Natural killer cell treated with Interleukin-12 subunit alpha and Interleukin-12 subunit beta and Interleukin-15 and Interleukin-18, amount 100 ng/mL, for 72 hours (primary cell): ENCODE measurements at regions not wholly inside any gene's neighbourhood (a gene's known extent, or its start where the extent isn't known, plus 50 kb on each side); places are given as distances from the start of the nearest gene placed in this dataset.
"Not testable (repeated sequence)": the region's sequence is repeated elsewhere in the genome, so short reads cannot be mapped to it uniquely, and the experiment has no call there.

Experiments used
- ATAC-seq, 2 donors: fragments of 150-1000 bp; cut with Tn5 transposase in 1 of 2; sonication (Bioruptor Pico), chemical (Tn5 transposase) in 1 of 2; 2 replicates each; pipeline ENCODE4 v1.10.0; 2021
- DNase-seq: peaks from one replicate; pipeline ENCODE4 v3.0.0; 2022; ENCODE audit warnings: low spot score
- H3K27ac Mint-ChIP-seq, 2 donors: 1 replicate in 1 of 2; 2 replicates in 1 of 2; pipeline ENCODE4 v1.8.0; 2022; ENCODE audit warnings: mixed read lengths in 2 of 2, mild to moderate bottlenecking in 1 of 2, moderate library complexity in 1 of 2
- H3K27me3 Mint-ChIP-seq, 2 donors: 1 replicate in 1 of 2; 2 replicates in 1 of 2; pipeline ENCODE4 v1.8.0; 2022; ENCODE audit warnings: mixed read lengths in 2 of 2
- H3K36me3 Mint-ChIP-seq: one replicate; pipeline ENCODE4 v1.8.0; 2022; ENCODE audit warnings: mixed read lengths
- H3K4me1 Mint-ChIP-seq, 2 donors: 1 replicate in 1 of 2; 2 replicates in 1 of 2; pipeline ENCODE4 v1.8.0; 2022; ENCODE audit warnings: low read depth in 2 of 2, mixed read lengths in 2 of 2, mild to moderate bottlenecking in 1 of 2
- H3K4me3 Mint-ChIP-seq: one replicate; pipeline ENCODE4 v1.8.0; 2022; ENCODE audit warnings: mixed read lengths
- H3K9me3 Mint-ChIP-seq: 2 replicates; pipeline ENCODE4 v1.8.0; 2022; ENCODE audit warnings: mixed read lengths

- H3K36me3 Mint-ChIP-seq, result peaks cover 14% of the 10 kb centered on the region
- peaks cover 4% of the 10 kb centered on the region for H3K9me3 Mint-ChIP-seq
- ATAC-seq (no peak), DNase-seq (no peak)
- no peak overlapping the region for H3K4me3 Mint-ChIP-seq
- H3K4me1 Mint-ChIP-seq, result no peaks in the 10 kb centered on the region
- peaks cover 20 to 29% of the 10 kb centered on the region in 2 donors for H3K27me3 Mint-ChIP-seq
- H3K27ac Mint-ChIP-seq, result no peak overlapping the region
Measured at GRCh38 chr12:124205405-124205804, 89.5 kb upstream of the RFLNA start.

- ATAC-seq, result no peak
- Mint-ChIP-seq H3K9me3 (peaks cover 4% of the 10 kb centered on the region), H3K36me3 (peaks cover 6% of the 10 kb centered on the region), H3K4me3 (no peak overlapping the region), H3K27me3 (peaks cover 14 to 15% of the 10 kb centered on the region in 2 donors), H3K4me1 (no peaks in the 10 kb centered on the region), H3K27ac (no peak overlapping the region)
- no peak for DNase-seq
Measured at GRCh38 chr12:124207049-124207448, 87.8 kb upstream of the RFLNA start.

GRCh38 chr12:124207617-124208016 lies 87.3 kb upstream of the RFLNA start:
- Mint-ChIP-seq H3K36me3 (peaks cover 6% of the 10 kb centered on the region), H3K27ac (no peak overlapping the region), H3K4me3 (no peak overlapping the region), H3K27me3 (peaks cover 14 to 15% of the 10 kb centered on the region in 2 donors), H3K4me1 (no peaks in the 10 kb centered on the region), H3K9me3 (peaks cover 4% of the 10 kb centered on the region)
- DNase-seq (no peak), ATAC-seq (no peak)

- Mint-ChIP-seq H3K27ac (no peak overlapping the region), H3K27me3 (peaks cover 14 to 15% of the 10 kb centered on the region in 2 donors), H3K36me3 (peaks cover 6% of the 10 kb centered on the region), H3K4me3 (no peak overlapping the region), H3K9me3 (peaks cover 6% of the 10 kb centered on the region), H3K4me1 (no peaks in the 10 kb centered on the region)
- no peak for ATAC-seq
- no peak for DNase-seq
Measured at GRCh38 chr12:124208489-124208888, 86.4 kb upstream of the RFLNA start.

- H3K4me3 Mint-ChIP-seq, result no peak overlapping the region
- H3K27ac Mint-ChIP-seq, result no peak overlapping the region
- DNase-seq (no peak), ATAC-seq (no peak)
- H3K4me1 Mint-ChIP-seq, result no peaks in the 10 kb centered on the region
- H3K27me3 Mint-ChIP-seq, result peaks cover 13 to 18% of the 10 kb centered on the region in 2 donors
- peaks cover 5% of the 10 kb centered on the region for H3K9me3 Mint-ChIP-seq
- H3K36me3 Mint-ChIP-seq, result peaks cover 10% of the 10 kb centered on the region
Measured at GRCh38 chr12:124210991-124211577, 83.8 kb upstream of the RFLNA start.

GRCh38 chr12:124211753-124212152 lies 83.1 kb upstream of the RFLNA start:
- DNase-seq (no peak), ATAC-seq (no peak)
- H3K27ac Mint-ChIP-seq, result no peak overlapping the region
- H3K27me3 Mint-ChIP-seq, result peaks cover 12 to 18% of the 10 kb centered on the region in 2 donors
- peaks cover 5% of the 10 kb centered on the region for H3K9me3 Mint-ChIP-seq
- H3K4me1 Mint-ChIP-seq, result no peaks in the 10 kb centered on the region
- peaks cover 10% of the 10 kb centered on the region for H3K36me3 Mint-ChIP-seq
- no peak overlapping the region for H3K4me3 Mint-ChIP-seq

- peaks cover 10 to 12% of the 10 kb centered on the region in 2 donors for H3K27me3 Mint-ChIP-seq
- H3K27ac Mint-ChIP-seq, result no peak overlapping the region
Measured at GRCh38 chr12:124213666-124214347, 81.1 kb upstream of the RFLNA start.

GRCh38 chr12:124214574-124214973 lies 80.3 kb upstream of the RFLNA start:
- H3K36me3 Mint-ChIP-seq, result peaks cover 10% of the 10 kb centered on the region

More at GRCh38 chr12:124213666-124214347, 81.1 kb upstream of the RFLNA start:
- Mint-ChIP-seq H3K4me3 (no peak overlapping the region), H3K36me3 (peaks cover 10% of the 10 kb centered on the region), H3K9me3 (peaks cover 5% of the 10 kb centered on the region), H3K4me1 (no peaks in the 10 kb centered on the region)
- DNase-seq (no peak), ATAC-seq (no peak)

GRCh38 chr12:124216966-124217365 lies 77.9 kb upstream of the RFLNA start:
- DNase-seq, result no peak
- no peak overlapping the region for H3K4me3 Mint-ChIP-seq
- H3K4me1 Mint-ChIP-seq, result no peaks in the 10 kb centered on the region
- no peak overlapping the region for H3K27ac Mint-ChIP-seq
- peaks cover 5% of the 10 kb centered on the region for H3K9me3 Mint-ChIP-seq
- H3K27me3 Mint-ChIP-seq, result peaks cover 13 to 21% of the 10 kb centered on the region in 2 donors
- no peak for ATAC-seq
- H3K36me3 Mint-ChIP-seq, result peaks cover 10% of the 10 kb centered on the region

More at GRCh38 chr12:124214574-124214973, 80.3 kb upstream of the RFLNA start:
- peaks cover 10 to 12% of the 10 kb centered on the region in 2 donors for H3K27me3 Mint-ChIP-seq
- no peak overlapping the region for H3K27ac Mint-ChIP-seq
- no peak overlapping the region for H3K4me3 Mint-ChIP-seq
- DNase-seq (no peak), ATAC-seq (no peak)
- no peaks in the 10 kb centered on the region for H3K4me1 Mint-ChIP-seq
- peaks cover 5% of the 10 kb centered on the region for H3K9me3 Mint-ChIP-seq

- H3K4me3 Mint-ChIP-seq, result no peak overlapping the region
- DNase-seq (no peak), ATAC-seq (no peak)
- H3K27me3 Mint-ChIP-seq, result peaks cover 15 to 27% of the 10 kb centered on the region in 2 donors
- H3K4me1 Mint-ChIP-seq, result peaks cover 0 to 1% of the 10 kb centered on the region in 2 donors
- H3K36me3 Mint-ChIP-seq, result peaks cover 10% of the 10 kb centered on the region
- no peak overlapping the region for H3K27ac Mint-ChIP-seq
- peaks cover 5% of the 10 kb centered on the region for H3K9me3 Mint-ChIP-seq
Measured at GRCh38 chr12:124217508-124218242, 77.2 kb upstream of the RFLNA start.

- Mint-ChIP-seq H3K9me3 (peaks cover 5% of the 10 kb centered on the region), H3K4me1 (peaks cover 0 to 3% of the 10 kb centered on the region in 2 donors), H3K27ac (no peak overlapping the region), H3K27me3 (peaks cover 16 to 31% of the 10 kb centered on the region in 2 donors), H3K4me3 (no peak overlapping the region), H3K36me3 (peaks cover 10% of the 10 kb centered on the region)
- ATAC-seq (no peak), DNase-seq (no peak)
Measured at GRCh38 chr12:124218243-124218560, 76.7 kb upstream of the RFLNA start.

GRCh38 chr12:124218650-124219049 lies 76.2 kb upstream of the RFLNA start:
- H3K4me3 Mint-ChIP-seq, ATAC-seq, H3K9me3 Mint-ChIP-seq, H3K27ac Mint-ChIP-seq, DNase-seq, H3K4me1 Mint-ChIP-seq, H3K36me3 Mint-ChIP-seq: not testable (repeated sequence)
- H3K27me3 Mint-ChIP-seq, result peaks cover 16 to 31% of the 10 kb centered on the region in 2 donors

- Mint-ChIP-seq H3K9me3 (no peaks in the 10 kb centered on the region), H3K36me3 (no peaks in the 10 kb centered on the region), H3K27me3 (peaks cover 6 to 30% of the 10 kb centered on the region in 2 donors), H3K4me3 (no peak overlapping the region), H3K4me1 (peaks cover 0 to 7% of the 10 kb centered on the region in 2 donors), H3K27ac (no peak overlapping the region)
- ATAC-seq (no peak), DNase-seq (no peak)
Measured at GRCh38 chr12:124222368-124223245, 72.3 kb upstream of the RFLNA start.
